Activated naive CD8-positive, alpha-beta T cell treated with anti-CD3 and anti-CD28 coated beads, Interleukin-2, amount 50 U/mL, for 24 hours (primary cell): ENCODE measurements at regions not wholly inside any gene's neighbourhood (a gene's known extent, or its start where the extent isn't known, plus 50 kb on each side); places are given as distances from the start of the nearest gene placed in this dataset.
A peak's percentile ranks its signal among the peaks of the same experiment; 100 is the strongest.

Experiments
- ATAC-seq: fragments of 150-1000 bp; cut with Tn5 transposase; one replicate; pipeline ENCODE4 v1.10.0; 2021
- DNase-seq: peaks from one replicate; pipeline ENCODE4 v3.0.0; 2021
- H3K27ac Mint-ChIP-seq: one replicate; pipeline ENCODE4 v1.8.0; 2021; ENCODE audit warnings: mild to moderate bottlenecking, mixed read lengths
- H3K27me3 Mint-ChIP-seq: one replicate; pipeline ENCODE4 v1.8.0; 2021; ENCODE audit warnings: mixed read lengths
- H3K36me3 Mint-ChIP-seq: one replicate; pipeline ENCODE4 v1.8.0; 2021; ENCODE audit warnings: low read depth, mixed read lengths
- H3K4me1 Mint-ChIP-seq: one replicate; pipeline ENCODE4 v1.8.0; 2021; ENCODE audit warnings: mixed read lengths
- H3K4me3 Mint-ChIP-seq: one replicate; pipeline ENCODE4 v1.8.0; 2021; ENCODE audit warnings: mild to moderate bottlenecking, moderate library complexity, mixed read lengths
- H3K9me3 Mint-ChIP-seq: one replicate; pipeline ENCODE4 v1.8.0; 2021; ENCODE audit warnings: mixed read lengths

DNA sequence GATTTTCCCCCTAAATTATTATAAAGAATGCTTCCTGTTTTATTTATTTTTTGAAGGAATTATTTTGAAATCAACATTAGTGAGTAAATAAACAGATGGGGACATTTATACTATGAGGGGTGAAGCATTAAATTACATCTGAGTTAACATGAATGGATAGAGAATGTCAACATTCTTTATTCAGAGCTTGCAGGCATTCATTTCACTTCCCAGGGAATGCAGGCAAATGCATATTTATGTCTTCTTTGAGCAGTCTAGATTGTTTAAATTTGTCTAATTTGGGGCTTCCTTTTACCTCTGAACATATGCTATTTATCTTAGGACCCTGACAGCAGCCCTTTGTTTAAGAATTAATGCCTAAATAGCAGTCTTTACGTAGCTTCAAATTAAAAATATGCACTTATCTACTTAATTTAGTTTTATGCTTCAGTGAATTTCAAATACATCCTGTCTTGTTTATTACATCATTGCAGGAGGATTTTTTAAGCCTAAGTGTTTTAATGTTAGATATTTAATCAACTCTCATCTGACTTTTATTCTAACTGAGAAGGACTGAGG, 630.5 kb upstream of the LMCD1 start:
- no peak overlapping the region for H3K27ac Mint-ChIP-seq
- peaks cover 19% of the 10 kb centered on the region for H3K9me3 Mint-ChIP-seq
- no peaks in the 10 kb centered on the region for H3K27me3 Mint-ChIP-seq
- peaks cover 7% of the 10 kb centered on the region for H3K4me1 Mint-ChIP-seq
- DNase-seq (no peak), ATAC-seq (no peak)
- no peaks in the 10 kb centered on the region for H3K36me3 Mint-ChIP-seq
- no peak overlapping the region for H3K4me3 Mint-ChIP-seq

DNA sequence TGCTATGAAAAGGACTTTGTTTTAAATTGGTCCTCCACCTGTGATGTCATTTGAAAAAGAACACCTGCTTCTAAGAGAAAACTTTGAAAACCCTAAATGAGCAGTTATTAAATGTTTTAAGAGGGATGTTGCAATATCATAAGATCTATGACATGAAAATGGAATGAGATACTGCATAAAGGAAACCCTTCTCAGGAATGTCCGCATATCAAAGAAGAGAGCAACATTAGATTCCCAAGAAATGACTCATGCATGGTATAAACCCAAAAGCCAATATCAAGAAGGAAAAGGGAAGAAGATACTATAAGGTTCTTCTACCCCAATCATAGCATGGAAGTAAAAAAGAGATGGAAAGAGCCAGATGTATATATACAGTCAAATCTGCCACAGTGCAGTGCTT, 627.5 kb upstream of the LMCD1 start:
- no peaks in the 10 kb centered on the region for H3K27me3 Mint-ChIP-seq
- H3K36me3 Mint-ChIP-seq: no peaks in the 10 kb centered on the region
- H3K9me3 Mint-ChIP-seq: peaks cover 17% of the 10 kb centered on the region
- no peak overlapping the region for H3K4me3 Mint-ChIP-seq
- ATAC-seq (no peak), DNase-seq (no peak)
- peaks cover 25% of the 10 kb centered on the region for H3K4me1 Mint-ChIP-seq
- H3K27ac Mint-ChIP-seq: no peak overlapping the region

DNA sequence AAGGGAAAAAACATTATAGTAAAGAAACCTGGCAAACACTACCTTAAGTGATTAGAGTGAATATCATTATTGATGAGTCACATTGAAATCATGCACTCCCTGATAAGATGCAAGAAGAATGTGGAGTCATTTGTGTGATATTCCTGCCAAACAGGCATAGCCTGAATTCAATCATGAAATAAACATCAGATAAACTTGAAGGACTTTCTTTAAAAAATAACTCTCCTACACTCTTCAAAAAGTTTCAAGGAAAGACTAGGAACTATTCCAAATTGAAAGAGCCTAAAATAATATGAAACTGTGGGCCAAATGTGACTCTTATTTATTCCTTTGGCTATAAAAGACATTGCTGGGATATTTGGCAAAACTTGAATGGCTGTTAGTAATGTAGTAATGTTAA, 625.7 kb upstream of the LMCD1 start:
- H3K27ac Mint-ChIP-seq: no peak overlapping the region
- peaks cover 34% of the 10 kb centered on the region for H3K4me1 Mint-ChIP-seq
- H3K9me3 Mint-ChIP-seq: peaks cover 27% of the 10 kb centered on the region
- no peak overlapping the region for H3K4me3 Mint-ChIP-seq
- no peak for ATAC-seq
- no peak for DNase-seq
- no peaks in the 10 kb centered on the region for H3K27me3 Mint-ChIP-seq
- no peaks in the 10 kb centered on the region for H3K36me3 Mint-ChIP-seq

DNA sequence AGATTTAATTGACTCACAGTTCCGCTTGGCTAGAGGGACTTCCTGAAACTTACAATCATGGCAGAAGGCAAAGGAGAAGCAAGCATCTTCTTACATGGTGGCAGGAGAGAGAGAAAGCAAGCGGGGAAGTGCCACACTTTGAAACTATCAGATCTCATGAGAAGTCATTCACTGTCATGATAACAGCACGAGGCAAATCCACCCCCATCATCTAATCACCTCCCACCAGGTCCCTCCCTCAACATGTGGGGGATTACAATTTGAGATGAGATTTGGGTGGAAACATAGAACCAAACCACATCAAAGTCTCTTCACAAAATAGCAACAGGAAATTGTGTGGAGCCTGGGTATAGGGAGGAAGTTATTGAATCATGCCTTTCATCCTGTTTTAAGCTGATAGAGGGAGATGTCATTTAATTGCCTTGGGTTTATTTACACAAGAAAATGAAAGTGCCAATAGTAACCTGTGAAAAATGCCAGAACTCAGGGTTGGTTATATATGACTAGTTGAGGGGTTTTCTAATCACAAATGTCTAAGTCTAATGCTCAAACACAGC, 624.8 kb upstream of the LMCD1 start:
- peak overlapping the region; percentile 32 for H3K4me3 Mint-ChIP-seq
- peaks cover 30% of the 10 kb centered on the region for H3K9me3 Mint-ChIP-seq
- ATAC-seq: peak; percentile 81
- peak overlapping the region; percentile 55 for H3K27ac Mint-ChIP-seq
- no peaks in the 10 kb centered on the region for H3K36me3 Mint-ChIP-seq
- no peaks in the 10 kb centered on the region for H3K27me3 Mint-ChIP-seq
- peaks cover 37% of the 10 kb centered on the region for H3K4me1 Mint-ChIP-seq
- peak; percentile 12 for DNase-seq

DNA sequence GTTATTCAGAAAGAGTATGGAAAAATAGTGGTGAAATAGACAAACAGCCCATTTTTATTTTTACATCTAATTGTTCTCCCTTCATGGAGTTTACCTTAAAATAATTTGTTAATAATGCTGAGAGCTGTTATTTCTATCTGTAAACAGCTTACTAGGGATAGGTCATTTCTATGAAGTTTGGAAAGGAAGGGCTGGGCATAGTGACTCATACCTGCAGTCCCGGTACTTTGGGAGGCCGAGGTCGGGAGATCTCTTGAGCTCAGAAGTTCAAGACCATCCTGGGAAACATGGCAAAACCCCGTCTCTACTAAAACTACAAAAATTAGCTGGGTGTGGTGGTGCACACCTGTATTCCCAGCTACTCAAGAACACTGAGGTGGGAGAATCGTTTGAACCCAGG, 624.3 kb upstream of the LMCD1 start:
- Mint-ChIP-seq H3K4me1 (peaks cover 37% of the 10 kb centered on the region), H3K9me3 (peaks cover 29% of the 10 kb centered on the region), H3K27me3 (no peaks in the 10 kb centered on the region), H3K4me3 (peak overlapping the region; percentile 32), H3K27ac (peak overlapping the region; percentile 55), H3K36me3 (no peaks in the 10 kb centered on the region)
- ATAC-seq: no peak
- DNase-seq: no peak

DNA sequence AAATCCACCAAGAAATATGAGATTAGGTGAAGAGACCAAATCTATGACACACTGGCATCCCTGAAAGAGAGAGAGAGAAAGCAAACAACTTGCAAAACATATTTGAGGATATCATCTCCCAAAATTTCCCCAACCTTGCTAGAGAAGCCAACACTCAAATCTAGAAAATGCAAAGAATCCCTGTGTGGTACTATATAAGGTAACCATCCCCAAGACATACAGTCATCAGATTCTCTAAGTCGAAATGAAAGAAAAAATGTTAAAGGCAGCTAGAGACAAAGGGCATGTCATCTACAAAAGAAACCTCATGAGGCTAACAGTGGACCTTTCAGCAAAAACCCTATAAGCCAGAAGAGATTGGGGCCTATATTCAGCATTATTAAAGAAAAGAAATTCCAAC, 622.1 kb upstream of the LMCD1 start:
- no peak for ATAC-seq
- Mint-ChIP-seq H3K36me3 (no peaks in the 10 kb centered on the region), H3K27me3 (no peaks in the 10 kb centered on the region), H3K4me1 (peaks cover 36% of the 10 kb centered on the region), H3K9me3 (peaks cover 28% of the 10 kb centered on the region), H3K27ac (no peak overlapping the region), H3K4me3 (no peak overlapping the region)
- no peak for DNase-seq

DNA sequence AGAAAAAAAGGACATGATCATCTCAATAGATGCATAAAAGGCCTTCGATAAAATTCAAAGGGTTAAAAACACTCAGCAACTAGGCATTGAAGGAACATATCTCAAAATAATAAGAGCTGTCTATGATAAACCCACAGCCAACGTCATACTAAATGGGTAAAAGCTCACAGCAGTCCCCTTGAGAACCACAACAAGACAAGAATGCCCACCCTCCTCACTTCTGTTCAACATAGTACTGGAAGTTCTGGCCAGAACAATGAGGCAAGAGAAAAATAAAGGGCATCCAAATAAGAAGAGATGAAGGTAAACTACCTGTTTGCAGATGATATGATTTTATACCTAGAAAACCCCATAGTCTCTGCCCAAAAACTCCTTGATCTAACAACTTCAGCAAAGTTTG, 619.7 kb upstream of the LMCD1 start:
- no peak overlapping the region for H3K27ac Mint-ChIP-seq
- ATAC-seq: no peak

DNA sequence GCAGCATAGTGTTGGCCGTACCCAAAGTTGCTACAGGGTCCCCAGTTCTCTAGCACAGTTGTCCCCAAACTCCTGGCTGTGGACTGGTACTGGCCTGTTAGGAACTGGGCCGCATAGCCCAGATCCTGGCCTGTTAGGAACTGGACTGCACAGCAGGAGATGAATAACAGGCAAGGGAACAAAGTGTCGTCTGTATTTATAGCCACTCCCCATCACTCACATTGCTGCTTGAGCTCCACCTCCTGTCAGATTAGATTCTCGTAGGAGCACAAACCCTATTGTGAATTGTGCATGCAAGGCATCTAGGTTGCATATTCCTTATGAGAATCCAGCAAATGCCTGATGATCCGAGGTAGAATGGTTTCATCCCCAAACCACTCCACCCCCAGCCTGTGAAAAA, 604.0 kb upstream of the LMCD1 start:
- Mint-ChIP-seq H3K9me3 (no peaks in the 10 kb centered on the region), H3K36me3 (peaks cover 1% of the 10 kb centered on the region), H3K27me3 (no peaks in the 10 kb centered on the region), H3K27ac (no peak overlapping the region), H3K4me1 (no peaks in the 10 kb centered on the region), H3K4me3 (no peak overlapping the region)
- ATAC-seq (no peak), DNase-seq (no peak)

More for the DNA sequence above, 619.7 kb upstream of the LMCD1 start:
- Mint-ChIP-seq H3K36me3 (peaks cover 2% of the 10 kb centered on the region), H3K27me3 (no peaks in the 10 kb centered on the region), H3K4me3 (no peak overlapping the region), H3K4me1 (peaks cover 26% of the 10 kb centered on the region), H3K9me3 (peaks cover 50% of the 10 kb centered on the region)
- no peak for DNase-seq

DNA sequence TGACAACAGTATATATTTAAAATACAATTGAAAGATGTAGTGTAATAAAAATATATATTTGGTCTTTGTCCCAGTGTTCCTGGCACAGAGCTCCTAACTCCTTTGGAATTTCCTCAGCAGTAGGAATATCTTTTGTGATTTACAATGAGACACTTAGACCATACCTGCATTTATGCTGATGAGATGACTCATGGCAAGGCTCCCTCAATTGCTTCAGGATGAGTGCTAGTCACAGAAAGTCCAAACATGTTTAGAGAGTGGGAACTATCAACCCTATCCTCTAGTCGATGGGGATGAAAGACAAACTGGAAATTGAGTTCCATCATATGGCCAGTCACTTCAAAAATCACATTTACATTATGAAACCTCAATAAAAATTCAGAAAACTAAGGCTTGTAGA, 588.3 kb upstream of the LMCD1 start:
- DNase-seq (no peak), ATAC-seq (no peak)
- H3K4me1 Mint-ChIP-seq: peaks cover 30% of the 10 kb centered on the region
- no peaks in the 10 kb centered on the region for H3K9me3 Mint-ChIP-seq
- H3K36me3 Mint-ChIP-seq: no peaks in the 10 kb centered on the region
- peaks cover 2% of the 10 kb centered on the region for H3K27me3 Mint-ChIP-seq
- no peak overlapping the region for H3K27ac Mint-ChIP-seq
- H3K4me3 Mint-ChIP-seq: no peak overlapping the region

DNA sequence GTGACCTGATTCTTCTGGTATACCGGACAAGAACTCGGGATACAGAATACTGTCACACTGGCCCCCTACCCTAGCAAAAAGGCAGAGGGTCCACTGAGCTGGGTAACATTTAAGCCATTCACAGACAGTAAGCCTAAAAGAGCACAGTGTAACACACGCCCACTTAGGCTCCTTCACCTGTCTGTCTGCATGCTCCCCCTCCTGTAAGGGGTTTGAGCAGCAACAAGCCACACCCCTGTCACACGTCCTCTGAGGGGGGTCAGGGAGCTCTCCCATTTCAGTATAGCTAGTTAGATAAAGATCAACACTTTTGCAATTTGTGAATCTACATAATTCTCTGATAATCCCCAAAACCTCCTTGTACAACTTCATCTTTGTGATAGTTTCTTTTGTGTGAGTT, 586.3 kb upstream of the LMCD1 start:
- ATAC-seq (no peak), DNase-seq (no peak)
- H3K36me3 Mint-ChIP-seq: no peaks in the 10 kb centered on the region
- H3K4me1 Mint-ChIP-seq: peaks cover 33% of the 10 kb centered on the region
- no peak overlapping the region for H3K27ac Mint-ChIP-seq
- peaks cover 2% of the 10 kb centered on the region for H3K27me3 Mint-ChIP-seq
- H3K4me3 Mint-ChIP-seq: no peak overlapping the region
- no peaks in the 10 kb centered on the region for H3K9me3 Mint-ChIP-seq

DNA sequence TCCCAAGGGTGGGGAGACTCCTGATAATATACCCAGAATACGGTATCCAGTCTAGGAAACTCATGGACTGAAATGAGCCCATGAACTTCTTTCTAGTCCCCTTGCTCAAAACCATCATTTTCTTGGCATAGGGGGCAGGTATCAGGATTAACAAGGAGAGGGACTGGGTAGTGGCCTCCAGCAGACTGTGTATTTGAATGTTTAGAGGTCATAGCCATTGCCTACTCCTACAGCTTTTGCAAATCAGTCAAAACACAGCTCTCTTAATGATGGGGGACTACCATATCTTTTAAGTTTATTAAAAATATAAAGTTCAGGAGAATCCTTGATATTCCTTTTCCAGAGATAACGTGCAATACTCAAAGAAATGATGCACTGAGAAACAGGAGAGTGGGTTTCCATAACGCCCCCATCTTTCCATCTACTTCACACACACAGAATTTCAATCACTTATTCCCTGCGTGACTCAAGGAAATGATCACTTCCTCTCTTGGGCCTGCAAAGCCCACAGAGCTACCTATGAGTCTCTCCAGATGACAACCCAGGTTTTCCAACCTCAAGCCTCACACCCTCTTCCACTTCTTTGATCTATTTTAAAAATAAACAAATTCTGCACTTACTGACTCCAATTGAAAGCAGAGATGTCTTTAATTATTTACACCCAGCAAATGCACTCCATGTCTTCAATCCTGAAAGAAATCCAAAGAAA, 584.0 kb upstream of the LMCD1 start:
- H3K4me3 Mint-ChIP-seq: peak overlapping the region; percentile 47
- DNase-seq (peak; percentile 15), ATAC-seq (peak; percentile 92)
- H3K27me3 Mint-ChIP-seq: peaks cover 2% of the 10 kb centered on the region
- H3K27ac Mint-ChIP-seq: no peak overlapping the region
- no peaks in the 10 kb centered on the region for H3K36me3 Mint-ChIP-seq
- peaks cover 33% of the 10 kb centered on the region for H3K4me1 Mint-ChIP-seq
- H3K9me3 Mint-ChIP-seq: no peaks in the 10 kb centered on the region

DNA sequence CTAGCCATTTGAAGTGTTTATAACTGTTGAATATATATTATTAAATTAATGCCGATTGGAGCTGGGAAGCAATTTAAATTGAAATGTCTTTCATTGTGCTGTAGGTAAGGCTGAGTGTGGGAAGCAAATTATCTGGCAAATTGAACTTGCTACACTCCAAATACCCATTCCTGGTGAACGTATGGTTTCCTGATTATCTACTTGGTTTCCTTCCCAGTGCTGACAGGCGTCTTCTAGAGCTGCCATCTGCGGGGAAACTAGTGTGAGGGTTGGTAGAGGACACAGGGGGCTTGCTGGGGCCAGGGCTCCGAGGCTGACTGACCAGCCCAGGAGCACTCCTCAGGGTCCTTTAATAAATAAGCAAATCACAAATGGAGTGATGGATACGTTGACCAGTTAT, 581.4 kb upstream of the LMCD1 start:
- Mint-ChIP-seq H3K4me3 (no peak overlapping the region), H3K4me1 (peaks cover 29% of the 10 kb centered on the region), H3K27me3 (peaks cover 2% of the 10 kb centered on the region), H3K27ac (no peak overlapping the region), H3K9me3 (peaks cover 5% of the 10 kb centered on the region), H3K36me3 (no peaks in the 10 kb centered on the region)
- DNase-seq (no peak), ATAC-seq (no peak)

DNA sequence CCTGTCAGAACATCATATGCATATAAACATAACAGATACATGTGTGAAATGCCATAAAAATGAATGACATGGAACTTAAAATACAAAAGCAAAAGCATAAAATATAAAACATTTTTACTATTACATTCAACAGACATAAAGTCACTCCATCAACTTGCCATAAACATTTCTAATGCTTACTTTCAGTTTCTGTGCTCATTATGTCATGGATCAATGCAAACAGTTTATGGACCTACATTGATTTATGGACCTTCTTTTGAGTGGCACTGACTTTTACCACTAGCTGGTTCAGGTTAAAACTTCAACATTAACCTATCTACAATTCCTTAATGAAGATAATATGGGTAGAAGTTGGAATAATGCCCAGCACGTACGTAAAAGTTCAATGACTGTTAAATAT, 577.4 kb upstream of the LMCD1 start:
- Mint-ChIP-seq H3K27ac (no peak overlapping the region), H3K4me1 (peaks cover 12% of the 10 kb centered on the region), H3K4me3 (no peak overlapping the region), H3K27me3 (no peaks in the 10 kb centered on the region), H3K36me3 (no peaks in the 10 kb centered on the region), H3K9me3 (peaks cover 5% of the 10 kb centered on the region)
- no peak for DNase-seq
- ATAC-seq: no peak

DNA sequence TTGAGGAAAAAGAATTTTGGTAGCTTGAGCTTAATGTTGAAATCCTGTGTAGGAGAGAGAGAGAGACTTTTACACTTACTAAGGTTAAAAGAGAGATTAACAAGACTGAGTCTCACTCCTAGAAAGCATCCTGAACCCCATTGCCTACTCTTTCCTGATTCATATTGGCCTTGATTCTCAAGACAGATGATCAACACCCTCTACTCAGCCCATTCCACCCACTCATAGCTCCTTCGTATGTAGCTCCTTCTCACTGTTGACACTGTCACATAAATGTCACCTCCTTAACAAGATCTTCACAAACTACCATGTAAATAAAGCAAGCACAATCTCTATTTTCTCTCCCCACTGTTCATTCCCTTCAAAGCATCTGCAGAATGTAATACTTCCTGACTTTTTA, 574.6 kb upstream of the LMCD1 start:
- no peaks in the 10 kb centered on the region for H3K36me3 Mint-ChIP-seq
- H3K4me3 Mint-ChIP-seq: no peak overlapping the region
- peaks cover 5% of the 10 kb centered on the region for H3K9me3 Mint-ChIP-seq
- no peaks in the 10 kb centered on the region for H3K27me3 Mint-ChIP-seq
- peak; percentile 43 for ATAC-seq
- no peak for DNase-seq
- peaks cover 15% of the 10 kb centered on the region for H3K4me1 Mint-ChIP-seq
- no peak overlapping the region for H3K27ac Mint-ChIP-seq

DNA sequence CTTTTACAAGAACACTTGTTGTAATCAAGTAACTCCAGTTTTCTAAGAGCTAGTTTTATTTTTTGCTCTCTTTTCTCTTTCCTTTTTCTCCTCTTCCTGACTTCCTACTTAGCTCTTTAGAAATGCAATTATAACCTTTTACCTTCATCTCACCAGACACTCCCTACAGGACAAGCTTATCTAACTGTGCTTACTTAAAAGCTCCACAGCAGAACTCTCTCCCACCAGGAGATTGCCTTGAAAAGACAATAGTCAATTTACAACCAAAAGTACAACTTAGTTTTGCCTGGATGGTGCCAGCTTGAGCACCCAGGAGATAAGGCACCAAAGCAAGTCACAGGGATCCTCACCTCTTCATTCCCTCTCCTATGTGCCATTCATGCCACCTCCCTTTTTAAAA, 573.8 kb upstream of the LMCD1 start:
- no peak for DNase-seq
- ATAC-seq: no peak
- no peaks in the 10 kb centered on the region for H3K27me3 Mint-ChIP-seq
- peaks cover 15% of the 10 kb centered on the region for H3K4me1 Mint-ChIP-seq
- H3K27ac Mint-ChIP-seq: no peak overlapping the region
- no peaks in the 10 kb centered on the region for H3K36me3 Mint-ChIP-seq
- H3K4me3 Mint-ChIP-seq: no peak overlapping the region
- H3K9me3 Mint-ChIP-seq: peaks cover 5% of the 10 kb centered on the region
